ENCODE measurements at regions not wholly inside any gene's neighbourhood (a gene's known extent, or its start where the extent isn't known, plus 50 kb on each side); places are given as distances from the start of the nearest gene placed in this dataset.

- Mint-ChIP-seq H3K27me3 (no peaks in the 10 kb centered on the region), H3K4me1 (ENCODE audit: low read depth) (no peaks in the 10 kb centered on the region), H3K27ac (no peak overlapping the region), H3K4me3 (ENCODE audit: low read depth) (no peak overlapping the region), H3K36me3 (ENCODE audit: insufficient read depth) (no peaks in the 10 kb centered on the region), H3K9me3 (ENCODE audit: low read depth) (peaks cover 3% of the 10 kb centered on the region)
- TF ChIP-seq CTCF (IDR thresholded peaks at IDR 0.05; ENCODE audit: unreplicated experiment) = no peak
- DNase-seq (ENCODE audit: low spot score, unreplicated experiment) = no peak
Measured at GRCh38 chr7:85320699-85321476, 134.0 kb upstream of the SEMA3D start.

GRCh38 chr7:85316489-85316888 lies 129.6 kb upstream of the SEMA3D start:
- Mint-ChIP-seq H3K36me3 (ENCODE audit: insufficient read depth) (no peaks in the 10 kb centered on the region), H3K27ac (no peak overlapping the region), H3K9me3 (ENCODE audit: low read depth) (no peaks in the 10 kb centered on the region), H3K4me3 (ENCODE audit: low read depth) (no peak overlapping the region), H3K4me1 (ENCODE audit: low read depth) (no peaks in the 10 kb centered on the region), H3K27me3 (no peaks in the 10 kb centered on the region)
- DNase-seq (ENCODE audit: low spot score, unreplicated experiment) = no peak
- no peak for TF ChIP-seq CTCF (IDR thresholded peaks at IDR 0.05; ENCODE audit: unreplicated experiment)

GRCh38 chr7:85310301-85310700 lies 123.4 kb upstream of the SEMA3D start:
- H3K4me1 Mint-ChIP-seq (ENCODE audit: low read depth) = no peaks in the 10 kb centered on the region
- no peaks in the 10 kb centered on the region for H3K9me3 Mint-ChIP-seq (ENCODE audit: low read depth)
- H3K27ac Mint-ChIP-seq = no peak overlapping the region
- no peaks in the 10 kb centered on the region for H3K27me3 Mint-ChIP-seq
- no peak overlapping the region for H3K4me3 Mint-ChIP-seq (ENCODE audit: low read depth)
- TF ChIP-seq CTCF (IDR thresholded peaks at IDR 0.05; ENCODE audit: unreplicated experiment) = no peak
- DNase-seq (ENCODE audit: low spot score, unreplicated experiment) = no peak
- H3K36me3 Mint-ChIP-seq (ENCODE audit: insufficient read depth) = no peaks in the 10 kb centered on the region

- peaks cover 6% of the 10 kb centered on the region for H3K4me1 Mint-ChIP-seq (ENCODE audit: low read depth)
- H3K27me3 Mint-ChIP-seq = no peaks in the 10 kb centered on the region
- TF ChIP-seq CTCF (IDR thresholded peaks at IDR 0.05; ENCODE audit: unreplicated experiment) = no peak
- no peak for DNase-seq (ENCODE audit: low spot score, unreplicated experiment)
- H3K36me3 Mint-ChIP-seq (ENCODE audit: insufficient read depth) = no peaks in the 10 kb centered on the region
- no peak overlapping the region for H3K27ac Mint-ChIP-seq
- H3K4me3 Mint-ChIP-seq (ENCODE audit: low read depth) = no peak overlapping the region
- H3K9me3 Mint-ChIP-seq (ENCODE audit: low read depth) = no peaks in the 10 kb centered on the region
Measured at GRCh38 chr7:85306115-85306514, 119.3 kb upstream of the SEMA3D start.

GRCh38 chr7:85294176-85294575 lies 107.3 kb upstream of the SEMA3D start:
- H3K4me1 Mint-ChIP-seq (ENCODE audit: low read depth) = peaks cover 7% of the 10 kb centered on the region
- no peak overlapping the region for H3K27ac Mint-ChIP-seq
- no peak for TF ChIP-seq CTCF (IDR thresholded peaks at IDR 0.05; ENCODE audit: unreplicated experiment)
- H3K27me3 Mint-ChIP-seq = no peaks in the 10 kb centered on the region
- DNase-seq (ENCODE audit: low spot score, unreplicated experiment) = no peak
- H3K9me3 Mint-ChIP-seq (ENCODE audit: low read depth) = peaks cover 12% of the 10 kb centered on the region
- peaks cover 2% of the 10 kb centered on the region for H3K36me3 Mint-ChIP-seq (ENCODE audit: insufficient read depth)
- H3K4me3 Mint-ChIP-seq (ENCODE audit: low read depth) = no peak overlapping the region
